ENCODE measurements at regions not wholly inside any gene's neighbourhood (a gene's known extent, or its start where the extent isn't known, plus 50 kb on each side); places are given as distances from the start of the nearest gene placed in this dataset.

- no peak for TF ChIP-seq ZSCAN5A (CRISPR knock-in tag; IDR thresholded peaks at IDR 0.05; ENCODE audit: borderline replicate concordance)
- no peak for TF ChIP-seq ARID2 (CRISPR knock-in tag; IDR thresholded peaks at IDR 0.05; ENCODE audit: borderline replicate concordance)
- TF ChIP-seq ZBTB21 (CRISPR knock-in tag; IDR thresholded peaks at IDR 0.05) = no peak
Measured at GRCh38 chr2:128530025-128530573, 211.4 kb upstream of the HS6ST1 start (continued).

GRCh38 chr2:128531856-128532255, 213.2 kb upstream of the HS6ST1 start:
- no peaks in the 10 kb centered on the region for H4K20me1 ChIP-seq (ENCODE audit: insufficient read depth, low read length)
- intact Hi-C loops (cut with micrococcal nuclease; ENCODE audit: unreplicated experiment) = no loop called here
- DNase-seq (ENCODE audit: low spot score) (no peak), ATAC-seq (no peak), FAIRE-seq (no peak)
- ChIA-PET CTCF (ENCODE audit: low intra/inter-chr PET ratio, low total read pairs) (no interaction called here), POLR2A (no interaction called here)
- H3K9me3 ChIP-seq (ENCODE audit: low read length) = no peaks in the 10 kb centered on the region
- H3K9ac ChIP-seq (ENCODE audit: insufficient read depth, low read depth, low read length) = no peak overlapping the region
- H3K27ac ChIP-seq (ENCODE audit: extremely low read length, insufficient read depth, low read length) = no peak overlapping the region
- H3K79me2 ChIP-seq (ENCODE audit: insufficient read depth, low read length) = no peaks in the 10 kb centered on the region
- H3K4me2 ChIP-seq (ENCODE audit: low read depth, low read length) = no peak overlapping the region
- in situ Hi-C loops (cut with HindIII; ENCODE audit: extremely low pct_ligation_motif_present, low pct_unique_long_range_greater_than_20kb) = no loop called here
- BruUV-seq (replicated peaks) = no TSS peak
- peaks cover 0 to 21% of the 10 kb centered on the region in 2 experiments; a peak in 2 of 5 replicates for H3K27me3 ChIP-seq (ENCODE audit: control insufficient read depth in 1 of 2, insufficient read depth in 2 of 2, low read length in 2 of 2)
- no peak overlapping the region for H2AFZ ChIP-seq (ENCODE audit: low read length)
- peaks cover 3% of the 10 kb centered on the region for H3K4me1 ChIP-seq (ENCODE audit: insufficient read depth, low read length)
- no peaks in the 10 kb centered on the region for H3K36me3 ChIP-seq (replicated peaks in 1 of 2; ENCODE audit: control insufficient read depth in 1 of 2, insufficient read depth in 2 of 2, low read length in 2 of 2)
- H3K4me3 ChIP-seq (replicated peaks in 1 of 3; ENCODE audit: insufficient read depth in 1 of 3, low read depth in 2 of 3, low read length in 3 of 3) = no peak overlapping the region
- TF ChIP-seq ZNF558 (CRISPR knock-in tag; IDR thresholded peaks at IDR 0.05; ENCODE audit: borderline replicate concordance) (no peak), CTCF (CRISPR knock-in tag; IDR thresholded peaks at IDR 0.05) (peak; percentile 29), KDM6A (CRISPR knock-in tag; IDR thresholded peaks at IDR 0.05; ENCODE audit: low read depth) (no peak), HOXA7 (CRISPR knock-in tag; IDR thresholded peaks at IDR 0.05) (no peak), ZNF788 (CRISPR knock-in tag; IDR thresholded peaks at IDR 0.05; ENCODE audit: borderline replicate concordance) (no peak), ZNF33B (CRISPR knock-in tag; IDR thresholded peaks at IDR 0.05) (no peak), ATAD3A (CRISPR knock-in tag; IDR thresholded peaks at IDR 0.05) (no peak), ZBTB4 (CRISPR knock-in tag; IDR thresholded peaks at IDR 0.05; ENCODE audit: borderline replicate concordance) (no peak), ZNF235 (CRISPR knock-in tag; IDR thresholded peaks at IDR 0.05; ENCODE audit: borderline replicate concordance) (no peak)
- TF ChIP-seq, protein P1, sequence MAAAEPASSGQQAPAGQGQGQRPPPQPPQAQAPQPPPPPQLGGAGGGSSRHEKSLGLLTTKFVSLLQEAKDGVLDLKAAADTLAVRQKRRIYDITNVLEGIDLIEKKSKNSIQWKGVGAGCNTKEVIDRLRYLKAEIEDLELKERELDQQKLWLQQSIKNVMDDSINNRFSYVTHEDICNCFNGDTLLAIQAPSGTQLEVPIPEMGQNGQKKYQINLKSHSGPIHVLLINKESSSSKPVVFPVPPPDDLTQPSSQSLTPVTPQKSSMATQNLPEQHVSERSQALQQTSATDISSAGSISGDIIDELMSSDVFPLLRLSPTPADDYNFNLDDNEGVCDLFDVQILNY (CRISPR knock-in tag; conservative IDR thresholded peaks at IDR 0.05) = no peak
